HG03469 (cell line): ENCODE measurements at regions not wholly inside any gene's neighbourhood (a gene's known extent, or its start where the extent isn't known, plus 50 kb on each side); places are given as distances from the start of the nearest gene placed in this dataset.
"Not testable (repeated sequence)": the region's sequence is repeated elsewhere in the genome, so short reads cannot be mapped to it uniquely, and the experiment has no call there.

Experiments used
- ATAC-seq: cut with Tn5 transposase; IDR thresholded peaks from one replicate; pipeline ENCODE4 v1.9.1; 2021; ENCODE audit warnings: mild to moderate bottlenecking, moderate library complexity, moderate number of reproducible peaks; ENCODE audit not compliant: unreplicated experiment

- no peak for ATAC-seq
Observed at GRCh38 chr7:155226261-155227003, 71.2 kb upstream of the INSIG1 start.

GRCh38 chr7:155227004-155227787, 70.5 kb upstream of the INSIG1 start:
- no peak for ATAC-seq

- no peak for ATAC-seq
Observed at GRCh38 chr7:155227788-155228458, 69.8 kb upstream of the INSIG1 start.

GRCh38 chr7:155228459-155228845, 69.2 kb upstream of the INSIG1 start:
- no peak for ATAC-seq

GRCh38 chr7:155228894-155229293, 68.8 kb upstream of the INSIG1 start:
- no peak for ATAC-seq

GRCh38 chr7:155229548-155230168, 68.0 kb upstream of the INSIG1 start:
- no peak for ATAC-seq

- no peak for ATAC-seq
Observed at GRCh38 chr7:155230169-155230593, 67.5 kb upstream of the INSIG1 start.

GRCh38 chr7:155231241-155231800, 66.4 kb upstream of the INSIG1 start:
- ATAC-seq = no peak

GRCh38 chr7:155231941-155232340, 65.7 kb upstream of the INSIG1 start:
- ATAC-seq = no peak

GRCh38 chr7:155232911-155233310, 64.8 kb upstream of the INSIG1 start:
- no peak for ATAC-seq

- ATAC-seq = no peak
Observed at GRCh38 chr7:155233311-155234157, 64.1 kb upstream of the INSIG1 start.

GRCh38 chr7:155234158-155234492, 63.6 kb upstream of the INSIG1 start:
- no peak for ATAC-seq

GRCh38 chr7:155234950-155235789, 62.5 kb upstream of the INSIG1 start:
- ATAC-seq = no peak

GRCh38 chr7:155236386-155236785, 61.3 kb upstream of the INSIG1 start:
- no peak for ATAC-seq

GRCh38 chr7:155237297-155237696, 60.4 kb upstream of the INSIG1 start:
- no peak for ATAC-seq

- no peak for ATAC-seq
Observed at GRCh38 chr7:155237730-155238129, 59.9 kb upstream of the INSIG1 start.

GRCh38 chr7:155239431-155240087, 58.1 kb upstream of the INSIG1 start:
- ATAC-seq = not testable (repeated sequence)

GRCh38 chr7:155244675-155245074, 53.0 kb upstream of the INSIG1 start:
- ATAC-seq = no peak
